Activated CD4-positive, alpha-beta T cell treated with anti-CD3 and anti-CD28 coated beads, Interleukin-2, amount 50 U/mL, for 4 hours (primary cell): ENCODE measurements at regions not wholly inside any gene's neighbourhood (a gene's known extent, or its start where the extent isn't known, plus 50 kb on each side); places are given as distances from the start of the nearest gene placed in this dataset.

Experiments
- DNase-seq, 2 experiments: peaks; one replicate each; pipeline ENCODE4 v3.0.0-alpha.2; 2020

GRCh38 chr22:47300698-47301405, 538.4 kb downstream of the TBC1D22A start:
- DNase-seq: no peak

GRCh38 chr22:47299863-47300697, 537.6 kb downstream of the TBC1D22A start:
- DNase-seq: no peak

DNA sequence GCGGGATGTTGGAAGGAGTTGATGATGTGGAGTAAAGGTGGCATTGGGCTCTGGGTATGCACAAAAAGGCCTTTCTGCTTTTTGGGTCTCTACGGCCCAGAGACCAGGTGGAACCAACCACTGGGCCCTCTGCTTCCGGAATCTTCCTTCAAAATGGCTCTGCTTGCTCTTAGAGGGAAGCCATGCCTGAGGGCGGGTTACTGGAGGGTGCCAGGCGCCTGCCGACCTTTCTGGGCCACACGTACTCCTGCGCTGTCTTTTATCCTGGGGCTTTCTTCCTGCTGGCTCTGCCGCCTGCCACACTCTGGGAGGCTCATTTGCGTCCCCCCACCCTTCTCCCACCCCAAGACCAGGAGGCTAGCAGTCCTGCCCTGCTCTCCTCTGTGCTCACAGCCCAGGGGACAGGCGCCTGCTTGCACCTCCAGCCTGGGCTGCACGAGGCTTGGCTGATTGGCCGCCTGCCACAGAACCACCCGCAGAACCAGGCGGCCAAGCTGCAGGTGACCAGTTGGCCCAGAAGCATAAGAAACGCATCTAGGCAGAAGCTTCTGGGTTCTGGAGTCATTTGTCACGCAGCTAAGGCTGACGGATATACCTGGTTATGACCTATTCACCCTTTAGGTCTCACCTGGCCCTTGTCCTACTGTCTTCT, 536.9 kb downstream of the TBC1D22A start:
- no peak for DNase-seq

GRCh38 chr22:47298017-47298785, 535.8 kb downstream of the TBC1D22A start:
- no peak for DNase-seq

GRCh38 chr22:47297261-47298016, 535.0 kb downstream of the TBC1D22A start:
- no peak for DNase-seq

GRCh38 chr22:47296405-47297260, 534.2 kb downstream of the TBC1D22A start:
- DNase-seq: no peak

DNA sequence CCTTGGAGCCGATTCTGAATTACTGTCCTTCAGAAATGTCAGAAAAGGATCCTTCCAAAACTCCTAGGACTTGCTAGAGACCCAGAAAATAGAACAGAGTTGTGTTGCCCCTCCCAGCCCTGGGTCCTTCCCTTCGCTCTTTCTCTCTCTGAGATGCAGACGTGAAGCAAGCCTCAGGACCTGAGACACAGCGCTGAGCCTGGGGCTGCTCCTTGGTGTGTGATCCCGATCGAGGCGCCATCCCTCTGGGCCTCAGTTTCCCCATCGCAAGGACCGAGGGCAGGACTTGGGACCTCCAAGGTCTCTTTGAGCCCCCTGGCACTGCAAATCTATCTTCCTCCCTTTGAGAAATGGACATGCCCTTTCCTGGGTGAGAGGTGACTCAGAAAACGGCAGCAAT, 533.5 kb downstream of the TBC1D22A start:
- DNase-seq: no peak

DNA sequence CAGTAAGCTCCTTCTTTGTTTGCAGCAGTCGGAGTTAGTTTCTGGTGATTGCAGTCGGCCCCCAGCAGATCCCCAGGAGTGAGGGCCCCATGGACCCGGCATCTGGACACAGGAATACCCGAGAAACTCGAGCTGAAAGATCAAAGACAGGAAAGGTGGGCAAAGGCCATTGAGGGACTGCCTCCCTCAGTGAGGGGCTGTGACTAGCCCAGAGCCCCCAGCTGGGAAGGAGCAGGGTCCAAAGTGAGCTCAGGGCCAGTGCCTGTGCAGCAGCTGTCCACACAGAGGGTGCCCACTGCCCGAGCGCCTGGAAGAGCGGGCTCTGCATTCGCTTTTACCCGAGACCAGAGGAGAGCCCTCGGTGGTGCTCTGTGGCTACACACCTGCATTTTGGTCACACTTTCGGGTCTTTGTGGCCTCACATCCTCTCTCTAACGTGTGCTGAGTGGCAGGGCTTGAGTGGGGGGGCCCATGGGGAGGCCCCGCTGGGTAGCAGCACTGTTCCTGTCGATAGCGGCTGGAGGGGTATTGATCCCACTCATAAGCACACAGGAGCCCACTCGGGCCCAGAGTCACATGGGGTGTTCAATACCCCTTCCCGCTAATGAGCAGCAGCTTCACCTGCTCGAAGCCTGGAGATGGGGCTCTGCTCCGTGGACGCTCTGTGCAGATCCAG, 532.9 kb downstream of the TBC1D22A start:
- no peak for DNase-seq

- DNase-seq: no peak
Observed at GRCh38 chr22:47294576-47294975, 532.1 kb downstream of the TBC1D22A start.

- DNase-seq: no peak
Observed at GRCh38 chr22:47294222-47294532, 531.7 kb downstream of the TBC1D22A start.

- no peak for DNase-seq
Observed at GRCh38 chr22:47293368-47294221, 531.1 kb downstream of the TBC1D22A start.

DNA sequence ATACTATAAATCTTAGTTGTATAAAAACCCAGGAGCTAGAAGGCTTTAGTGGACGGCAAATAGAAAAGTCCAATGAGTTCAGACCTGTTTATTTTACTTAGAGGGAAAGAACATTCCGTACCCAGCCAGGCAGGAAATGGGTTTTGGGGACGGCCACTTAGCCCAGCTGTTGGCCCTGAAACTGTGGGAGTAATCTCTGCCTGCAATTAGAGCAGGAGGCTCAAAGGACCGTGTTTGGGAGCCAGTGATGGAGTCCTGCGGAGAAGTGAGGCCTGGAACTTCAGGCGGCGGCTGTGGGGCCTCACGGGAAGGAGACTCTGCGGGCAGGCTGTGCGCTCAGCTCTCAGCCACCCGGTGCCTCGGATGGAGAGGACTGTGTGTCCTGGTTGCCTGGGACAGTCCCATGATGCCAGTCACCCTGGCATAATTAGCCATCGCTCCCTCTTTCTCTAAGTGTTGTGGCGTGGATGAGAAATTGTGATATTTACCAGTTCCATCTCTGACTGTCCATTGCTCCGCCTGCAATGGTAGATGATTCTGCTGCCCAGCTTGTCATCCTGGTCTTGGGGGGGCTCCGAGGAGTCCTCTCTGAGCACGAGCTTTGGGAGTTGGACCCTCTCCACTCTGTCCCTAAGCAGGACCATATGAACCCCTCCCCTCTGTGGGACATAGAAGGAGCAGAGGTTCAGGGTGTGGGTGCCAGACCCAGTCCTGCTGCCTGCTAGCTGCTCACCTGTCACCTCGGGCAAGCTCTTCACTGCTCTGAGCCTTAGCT, 530.3 kb downstream of the TBC1D22A start:
- no peak for DNase-seq

DNA sequence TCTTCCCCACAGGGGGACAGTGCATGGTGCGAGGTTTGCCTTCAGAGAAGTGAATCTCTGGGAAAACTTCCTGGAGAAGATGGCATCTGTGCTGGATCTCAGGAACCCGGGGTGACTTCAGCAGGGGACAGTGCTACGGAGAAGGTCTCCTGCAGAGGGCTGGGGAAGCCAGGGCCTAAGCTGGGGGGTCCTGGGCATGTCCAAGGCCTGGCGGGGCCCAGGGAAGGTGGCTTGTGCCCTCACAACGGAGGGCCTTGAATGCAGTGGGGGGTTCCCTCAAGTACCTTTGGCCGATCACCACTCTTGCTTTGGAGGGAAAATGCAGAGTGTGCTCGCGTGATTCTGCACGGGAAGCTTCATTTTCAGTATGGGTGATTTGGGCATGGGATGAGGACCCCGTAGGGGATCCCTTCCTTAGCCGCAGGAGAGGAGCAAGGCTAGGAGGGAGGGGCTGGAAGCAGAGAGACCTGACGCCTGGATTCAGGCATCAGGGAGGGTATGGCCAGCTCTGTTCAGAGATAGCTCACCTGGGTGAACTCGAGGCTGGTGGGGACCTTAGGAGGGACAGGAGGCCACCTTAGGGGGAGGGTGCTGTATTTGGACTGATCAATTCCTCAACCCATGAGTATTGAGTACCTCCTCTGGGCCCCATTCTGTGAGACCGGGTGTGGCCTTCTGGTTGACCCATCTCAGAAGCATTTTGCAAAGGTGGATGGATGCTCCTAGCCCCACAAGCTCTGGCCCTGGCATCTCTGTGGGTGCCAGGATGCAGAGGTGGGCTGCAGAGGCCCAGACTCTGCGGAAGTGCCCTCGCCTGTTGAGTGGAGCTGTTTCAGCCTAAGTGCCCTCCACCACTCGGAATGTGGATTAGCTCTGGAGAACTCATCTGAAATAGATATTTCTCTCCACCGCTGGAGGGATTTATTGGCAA, 529.4 kb downstream of the TBC1D22A start:
- no peak for DNase-seq

GRCh38 chr22:47290706-47291430, 528.4 kb downstream of the TBC1D22A start:
- no peak for DNase-seq

DNA sequence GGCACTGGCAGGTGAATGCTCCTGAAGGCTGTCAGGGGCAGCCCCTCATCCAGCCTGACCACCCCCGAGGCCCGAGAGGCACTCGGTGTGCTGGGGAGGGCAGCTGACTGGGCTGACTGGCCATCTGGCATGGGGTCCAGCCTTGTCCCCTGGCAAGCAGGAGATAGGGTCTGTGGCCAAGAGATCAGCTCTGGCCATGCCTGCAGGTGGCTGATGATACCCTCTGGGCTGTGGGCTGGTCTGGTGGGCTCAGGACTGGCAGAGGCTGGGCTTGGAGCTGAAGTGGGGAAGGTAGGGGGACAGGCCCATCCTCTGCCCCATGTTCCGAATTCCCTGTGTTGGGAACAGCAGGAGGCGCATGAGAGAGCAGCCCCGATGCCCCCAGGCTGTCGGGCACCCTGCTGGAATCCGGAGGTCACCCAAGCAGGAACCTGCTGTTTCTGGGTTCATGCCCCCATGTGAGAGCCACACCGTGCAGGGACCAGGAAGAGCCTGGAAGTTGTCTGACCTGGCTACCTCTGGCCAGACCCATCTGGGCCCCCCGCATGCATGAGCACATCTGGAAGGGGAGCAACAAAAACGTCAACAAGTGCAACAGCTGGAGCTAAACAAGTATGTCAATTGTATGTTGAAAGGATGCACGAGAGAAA, 527.0 kb downstream of the TBC1D22A start:
- no peak for DNase-seq

DNA sequence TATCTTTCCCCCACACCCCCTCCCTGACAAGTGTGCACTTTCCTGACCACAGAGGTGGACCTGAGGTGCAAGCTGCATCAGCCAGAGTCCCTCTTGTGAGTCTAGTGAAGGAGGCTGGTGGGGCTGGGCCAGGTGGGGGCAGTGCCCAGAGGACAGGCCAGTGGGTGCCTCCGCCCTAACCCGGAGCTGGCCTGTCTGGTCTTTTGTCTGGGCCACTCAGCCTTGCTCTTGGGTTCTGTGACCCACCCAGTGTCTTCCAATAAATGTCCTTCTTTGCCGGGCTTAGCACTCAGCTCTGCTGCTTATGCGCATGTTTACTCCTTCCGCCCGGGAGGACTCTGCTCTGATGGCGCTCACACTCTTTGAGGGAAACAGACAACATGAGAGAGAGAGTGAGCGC, 526.2 kb downstream of the TBC1D22A start:
- DNase-seq: no peak

GRCh38 chr22:47287516-47287915, 525.1 kb downstream of the TBC1D22A start:
- no peak for DNase-seq
